ENCODE measurements at regions not wholly inside any gene's neighbourhood (a gene's known extent, or its start where the extent isn't known, plus 50 kb on each side); places are given as distances from the start of the nearest gene placed in this dataset.
"Not testable (repeated sequence)": the region's sequence is repeated elsewhere in the genome, so short reads cannot be mapped to it uniquely, and the experiment has no call there.

DNA sequence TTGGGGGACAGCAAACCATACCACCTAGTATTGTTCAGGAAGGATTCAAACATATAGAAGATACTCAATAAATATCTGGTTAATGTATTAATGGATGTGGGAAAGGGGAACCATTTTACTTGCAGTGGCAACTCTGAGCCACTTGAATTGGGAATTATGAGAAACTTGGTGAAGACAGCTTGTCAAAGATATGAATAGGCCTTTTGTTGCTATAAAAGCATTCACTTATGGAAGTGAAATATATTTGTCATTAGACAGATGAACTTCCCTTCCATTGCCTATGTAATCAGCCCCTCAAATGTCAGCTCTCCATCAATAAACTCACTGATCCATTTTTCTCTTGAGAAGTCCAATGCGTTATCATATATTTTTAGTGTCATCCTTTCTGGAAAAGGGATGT, 56.1 kb downstream of the GPR85 start:
- DNase-seq = no peak

DNA sequence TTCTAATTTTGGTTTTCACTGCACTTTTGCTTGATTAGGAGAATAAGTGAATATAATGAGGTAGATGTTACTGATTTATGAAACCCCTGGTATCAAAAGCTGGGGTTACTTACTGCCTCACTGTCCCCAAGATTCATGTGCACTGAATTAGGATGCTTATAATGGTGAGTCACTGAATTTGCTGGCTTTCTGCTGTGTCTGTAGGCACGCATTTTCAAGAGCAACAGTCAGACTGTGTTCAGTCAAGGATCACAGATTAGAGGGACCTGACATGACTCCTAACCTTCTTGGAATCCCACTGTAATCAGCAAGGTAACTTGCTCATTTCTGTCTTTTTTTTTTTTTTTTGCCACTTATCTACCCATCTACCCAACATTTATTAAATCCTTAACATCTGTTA, 59.7 kb downstream of the GPR85 start:
- DNase-seq = no peak

DNA sequence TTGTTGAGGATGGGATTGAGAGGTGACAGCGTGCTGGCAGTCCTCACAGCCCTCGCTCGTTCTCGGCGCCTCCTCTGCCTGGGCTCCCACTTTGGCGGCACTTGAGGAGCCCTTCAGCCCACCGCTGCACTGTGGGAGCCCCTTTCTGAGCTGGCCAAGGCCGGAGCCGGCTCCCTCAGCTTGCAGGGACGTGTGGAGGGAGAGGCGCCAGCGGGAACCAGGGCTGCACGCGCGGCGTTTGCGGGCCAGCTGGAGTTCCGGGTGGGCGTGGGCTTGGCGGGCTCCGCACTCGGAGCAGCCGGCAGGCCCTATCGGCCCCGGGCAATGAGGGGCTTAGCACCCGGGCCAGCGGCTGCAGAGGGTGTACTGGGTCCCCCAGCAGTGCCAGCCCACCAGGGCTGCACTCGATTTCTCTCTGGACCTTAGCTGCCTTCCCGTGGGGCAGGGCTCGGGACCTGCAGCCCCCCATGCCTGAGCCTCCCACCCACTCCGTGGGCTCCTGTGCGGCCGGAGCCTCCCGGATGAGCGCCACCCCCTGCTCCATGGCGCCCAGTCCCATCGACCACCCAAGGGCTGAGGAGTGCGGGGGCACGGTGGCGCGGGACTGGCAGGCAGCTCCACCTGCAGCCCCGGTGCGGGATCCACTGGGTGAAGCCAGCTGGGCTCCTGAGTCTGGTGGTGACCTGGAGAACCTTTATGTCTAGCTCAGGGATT, 69.3 kb downstream of the GPR85 start:
- not testable (repeated sequence) for DNase-seq

DNA sequence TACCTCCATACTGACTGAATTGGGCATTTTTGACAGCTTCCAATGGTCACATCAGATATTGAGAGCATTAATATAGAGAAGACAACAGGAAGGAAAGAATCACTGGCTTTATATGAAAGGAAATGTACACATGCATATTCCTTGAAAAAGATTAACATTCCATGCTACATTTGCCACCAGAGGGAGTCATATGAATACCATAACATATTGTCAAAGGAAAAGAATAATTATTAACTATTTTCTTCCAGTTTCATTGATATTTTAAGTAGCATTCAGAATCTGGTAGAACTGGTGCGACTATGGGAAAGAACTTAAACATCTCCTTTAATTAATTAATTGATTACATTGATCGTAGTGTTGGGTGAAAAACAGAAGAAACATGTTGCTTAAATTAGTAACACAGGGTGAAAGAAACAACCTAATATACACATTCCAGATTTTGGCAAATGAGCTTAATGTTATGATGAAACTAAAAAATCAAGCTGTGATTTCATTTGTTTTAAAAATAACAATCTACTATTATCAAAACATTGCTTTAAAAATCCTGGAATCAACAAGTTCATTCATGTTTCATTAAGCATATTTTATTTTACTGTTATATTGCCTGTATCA, 71.5 kb downstream of the GPR85 start:
- no peak for DNase-seq

DNA sequence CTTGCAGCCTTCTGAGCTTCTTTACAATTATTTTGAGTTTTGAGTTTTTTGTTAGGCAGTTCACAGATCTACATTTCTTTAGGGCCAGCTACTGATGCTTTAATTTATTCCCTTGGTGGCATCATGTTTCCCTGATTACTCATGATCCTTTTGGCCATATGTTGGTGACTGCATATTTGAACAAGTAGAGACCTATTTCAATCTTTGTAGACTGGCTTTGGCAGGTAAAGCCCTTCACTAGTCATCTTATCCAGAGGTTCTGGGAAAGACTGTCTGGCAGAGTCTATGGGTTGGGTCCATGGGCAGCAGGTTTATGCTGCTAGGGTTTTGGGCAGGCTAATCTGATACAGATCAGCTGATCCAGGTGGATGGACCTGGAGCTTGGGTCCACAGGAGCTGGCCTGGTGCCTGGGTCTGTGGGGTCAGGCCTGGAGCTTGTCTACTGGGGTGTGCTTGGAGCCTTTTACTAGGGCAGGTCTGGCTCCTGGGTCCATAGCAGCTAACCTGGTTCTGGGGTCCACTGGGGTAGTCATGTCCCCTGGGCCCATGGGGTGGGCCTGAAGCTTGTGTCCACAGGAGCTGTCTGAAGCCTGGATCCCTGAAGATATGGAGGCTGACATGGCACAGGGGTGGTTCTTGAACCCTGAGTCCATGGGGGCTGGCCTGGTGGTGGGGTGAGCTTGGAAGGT, 72.7 kb downstream of the GPR85 start:
- no peak for DNase-seq

GRCh38 chr7:113012862-113013261, 73.8 kb downstream of the GPR85 start:
- not testable (repeated sequence) for DNase-seq

GRCh38 chr7:113010377-113010776, 76.2 kb downstream of the GPR85 start:
- no peak for DNase-seq

DNA sequence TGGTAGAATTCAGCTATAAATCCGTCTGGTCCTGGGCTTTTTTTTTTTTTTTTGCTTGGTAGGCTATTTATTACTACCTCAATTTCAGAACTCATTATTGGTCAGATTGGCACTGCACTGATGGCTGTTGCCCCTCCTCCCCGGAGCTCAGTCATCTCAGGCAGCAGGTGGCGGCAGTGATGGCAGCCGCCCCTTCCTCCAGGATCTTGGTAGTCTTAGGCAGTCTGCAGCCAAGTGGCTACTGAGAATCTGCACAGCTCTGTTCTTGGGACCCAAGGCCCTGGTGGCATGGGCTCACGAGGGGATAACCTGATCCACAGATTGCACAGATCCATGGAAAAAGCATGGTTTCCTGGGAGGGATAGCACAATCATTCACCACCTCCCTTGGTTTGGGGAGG, 77.9 kb downstream of the GPR85 start:
- no peak for DNase-seq

GRCh38 chr7:113004726-113005454, 81.7 kb downstream of the GPR85 start:
- DNase-seq = no peak

DNA sequence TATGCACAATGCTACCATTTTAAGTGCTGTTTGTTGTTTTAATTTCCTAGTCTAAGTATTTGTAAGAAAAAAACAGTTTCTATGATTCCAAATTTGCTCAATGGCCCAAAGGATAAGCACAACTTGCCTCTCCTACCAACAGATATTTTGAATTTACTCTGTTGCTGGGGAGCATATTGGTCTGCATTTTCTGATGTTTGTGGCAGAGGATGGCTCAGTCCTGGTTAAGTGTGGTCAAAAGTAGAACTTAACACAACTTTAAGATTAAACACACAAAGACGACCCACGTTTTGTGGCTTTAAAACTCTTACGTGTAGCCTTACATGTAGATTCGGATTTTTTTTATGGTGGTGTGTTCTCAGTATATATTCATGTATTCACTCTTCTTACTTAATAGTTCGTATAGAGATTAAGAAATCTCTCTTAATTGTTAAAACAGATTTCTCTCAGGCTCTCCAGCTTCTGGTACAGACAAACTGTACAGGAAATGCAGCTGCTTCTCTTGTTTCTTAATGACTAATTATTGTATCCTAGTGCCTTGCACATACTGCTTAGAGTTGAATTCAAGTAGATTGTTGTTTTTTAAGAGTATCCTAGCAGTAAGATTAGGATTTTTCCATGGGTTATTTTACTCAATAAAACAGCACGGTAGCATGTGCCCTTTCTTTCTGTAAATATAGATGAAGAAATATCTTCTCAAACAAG, 86.2 kb downstream of the GPR85 start:
- DNase-seq = no peak

DNA sequence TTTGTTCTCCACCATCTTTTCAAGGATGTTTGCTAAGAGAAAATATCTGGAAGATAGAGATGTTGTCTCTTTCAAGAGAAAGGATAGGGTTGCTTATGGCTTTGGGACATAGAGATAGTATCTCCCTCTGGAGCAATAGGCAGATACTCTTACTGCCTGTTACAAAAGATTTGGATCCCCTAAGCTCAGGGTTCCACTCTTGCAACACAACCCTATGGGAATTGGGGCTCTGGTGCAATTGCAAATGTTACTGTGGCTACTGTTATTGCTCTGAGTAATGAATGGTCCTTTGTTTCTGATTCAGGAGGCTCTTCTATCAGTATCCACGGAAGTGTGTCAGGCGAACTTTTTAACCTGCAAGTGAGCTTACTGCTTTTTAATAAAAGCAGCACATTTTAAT, 88.8 kb downstream of the GPR85 start:
- DNase-seq = no peak

- DNase-seq = no peak
Observed at GRCh38 chr7:112996331-112996871, 90.2 kb downstream of the GPR85 start.

GRCh38 chr7:112995059-112995824, 91.4 kb downstream of the GPR85 start:
- DNase-seq = no peak

- DNase-seq = no peak
Observed at GRCh38 chr7:112994656-112995055, 92.0 kb downstream of the GPR85 start.

DNA sequence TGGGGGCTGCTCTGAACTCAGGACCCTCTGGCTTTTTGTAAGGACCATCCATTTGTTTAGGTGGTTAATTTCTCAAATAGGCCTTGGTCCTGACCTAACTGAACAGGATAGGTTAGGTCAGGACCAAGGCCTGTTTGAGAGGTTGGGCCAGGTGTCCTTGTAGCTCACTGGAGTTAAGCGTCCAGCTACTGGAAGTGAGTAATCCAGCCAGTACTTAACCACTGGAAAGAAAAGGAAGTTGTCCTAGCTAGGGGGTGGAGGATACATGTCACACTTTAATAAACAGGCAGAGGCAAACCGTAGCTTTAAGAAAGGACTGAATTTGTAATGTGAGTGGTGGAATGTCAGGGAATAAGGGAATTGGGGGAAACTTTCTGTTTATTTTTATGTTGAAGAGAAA, 96.0 kb downstream of the GPR85 start:
- no peak for DNase-seq

GRCh38 chr7:112989531-112989930, 97.1 kb downstream of the GPR85 start:
- no peak for DNase-seq

DNA sequence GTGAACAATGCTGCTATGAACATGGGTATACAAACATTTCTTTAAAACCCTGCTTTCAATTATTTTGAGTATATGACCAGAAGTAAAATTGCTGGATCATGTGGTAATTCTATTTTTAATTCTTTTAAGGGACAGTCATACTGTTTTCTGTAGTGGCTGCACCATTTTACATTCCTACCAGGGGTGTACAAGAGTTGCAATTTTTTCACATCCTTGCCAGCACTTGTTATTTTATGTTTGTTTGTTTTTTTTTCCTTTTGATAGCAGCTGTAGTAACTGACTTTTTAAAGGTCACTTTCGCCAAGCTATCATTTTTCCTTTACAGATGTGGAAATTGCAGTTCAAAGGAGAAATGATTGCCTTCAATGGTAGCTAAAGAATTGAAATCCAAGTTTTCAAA, 99.5 kb downstream of the GPR85 start:
- no peak for DNase-seq

DNA sequence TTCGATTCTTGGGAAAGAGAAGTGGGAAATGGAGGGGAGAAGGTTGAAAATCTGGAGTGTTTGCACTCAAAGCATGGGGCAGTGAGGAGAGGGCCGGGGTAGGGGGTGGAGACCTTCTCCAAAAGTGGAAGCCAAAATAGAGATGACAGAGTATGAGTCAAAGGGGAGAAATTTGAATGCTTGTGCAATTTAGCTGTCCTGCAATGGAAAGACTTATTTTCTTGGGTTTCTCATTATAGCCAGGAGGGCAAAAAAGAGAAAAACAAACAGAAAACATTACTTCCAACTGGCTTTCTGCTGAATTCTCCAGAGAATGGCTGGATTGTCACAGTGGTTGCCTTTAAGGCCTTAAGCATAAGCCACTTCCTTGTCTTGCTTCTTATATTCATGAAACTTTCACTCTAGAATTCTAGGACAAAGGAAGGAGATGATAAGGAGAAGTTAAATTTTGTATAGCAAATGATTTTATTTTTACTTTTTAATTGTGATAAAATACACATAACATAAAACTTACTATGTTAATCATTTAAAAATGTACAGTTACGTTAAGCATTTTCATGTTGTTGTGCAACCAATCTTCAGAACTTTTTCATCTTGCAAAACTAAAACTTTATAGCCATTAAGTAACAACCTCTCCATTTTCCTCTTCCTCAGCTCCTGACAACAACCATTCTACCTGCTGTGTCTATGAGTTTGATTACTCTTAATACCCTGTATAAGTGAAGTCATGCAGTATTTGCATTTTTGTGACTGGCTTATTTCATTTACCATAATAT, 100.2 kb downstream of the GPR85 start:
- DNase-seq = no peak

DNA sequence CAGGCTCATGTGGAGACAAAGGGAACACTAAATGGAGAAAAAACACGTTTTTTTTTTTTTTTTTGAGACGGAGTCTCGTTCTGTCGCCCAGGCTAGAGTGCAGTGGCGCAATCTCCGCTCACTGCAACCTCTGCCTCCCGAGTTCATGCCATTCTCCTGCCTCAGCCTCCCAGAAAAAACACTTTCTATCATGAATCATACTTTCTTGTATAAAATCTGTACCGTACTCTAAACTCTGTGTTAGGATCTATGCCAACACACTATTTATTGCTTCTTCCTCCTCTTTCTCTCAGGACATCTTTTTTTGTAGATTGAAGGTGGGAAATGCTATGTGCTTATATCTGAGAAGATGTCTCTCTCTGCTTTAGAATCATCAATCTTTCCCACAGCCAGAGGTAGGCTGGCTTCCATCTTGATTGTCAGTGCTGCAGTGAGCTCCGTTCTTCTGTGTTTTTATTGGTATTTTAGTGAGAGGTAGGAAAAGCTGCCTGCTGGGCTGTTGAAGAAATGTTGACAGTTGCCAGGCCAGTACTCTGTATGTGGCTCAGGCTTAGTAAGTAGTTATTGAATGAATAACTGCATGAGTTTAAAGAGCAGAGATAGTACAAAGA, 101.1 kb downstream of the GPR85 start:
- DNase-seq = no peak

GRCh38 chr7:112982441-112983063, 104.1 kb downstream of the GPR85 start:
- DNase-seq = no peak
